CD14-positive monocyte (primary cell): ENCODE measurements at regions not wholly inside any gene's neighbourhood (a gene's known extent, or its start where the extent isn't known, plus 50 kb on each side); places are given as distances from the start of the nearest gene placed in this dataset.

ENCODE experiments used
- DNase-seq, 3 donors: peaks; one replicate each; pipeline ENCODE4 v3.0.0-alpha.2; 2011 to 2022
- H2AFZ ChIP-seq: 2 replicates; pipeline ENCODE4 v1.6.0; 2012; ENCODE audit warnings: mild to moderate bottlenecking, low read depth, low read length, inconsistent platforms; ENCODE audit not compliant: insufficient read depth, poor library complexity, severe bottlenecking
- H3K27ac ChIP-seq, 2 donors: 1 replicate in 1 of 2; 2 replicates in 1 of 2; pipeline ENCODE4 v1.5.1; 2012 to 2013; ENCODE audit warnings: low read length in 2 of 2, control low read depth in 1 of 2, inconsistent platforms in 1 of 2, low read depth in 1 of 2, mild to moderate bottlenecking in 1 of 2
- H3K27me3 ChIP-seq, 2 donors: one replicate each; pipeline versions ENCODE4 v1.6.0 to v1.6.1; 2011 to 2013; ENCODE audit warnings: low read length in 2 of 2; ENCODE audit not compliant: control insufficient read depth in 2 of 2, insufficient read depth in 2 of 2
- H3K36me3 ChIP-seq, 2 donors: replicated peaks in 1 of 2; 1 replicate in 1 of 2; 2 replicates in 1 of 2; pipeline versions ENCODE4 v1.5.1 to v1.6.1; 2012 to 2013; ENCODE audit warnings: low read length in 2 of 2, control low read depth in 1 of 2, inconsistent platforms in 1 of 2, mild to moderate bottlenecking in 1 of 2; ENCODE audit not compliant: insufficient read depth in 2 of 2, control insufficient read depth in 1 of 2
- H3K4me1 ChIP-seq, 2 donors: 1 replicate in 1 of 2; 2 replicates in 1 of 2; pipeline versions ENCODE4 v1.5.1 to v1.6.1; 2012 to 2013; ENCODE audit warnings: low read length in 2 of 2, control low read depth in 1 of 2, inconsistent platforms in 1 of 2, mild to moderate bottlenecking in 1 of 2, moderate library complexity in 1 of 2; ENCODE audit not compliant: insufficient read depth in 2 of 2, control insufficient read depth in 1 of 2
- H3K4me2 ChIP-seq: replicated peaks from 2 replicates; pipeline ENCODE3; 2012; ENCODE audit warnings: low read length, moderate library complexity, mild to moderate bottlenecking; ENCODE audit not compliant: poor library complexity, severe bottlenecking; ENCODE audit errors: extremely low read depth
- H3K4me3 ChIP-seq, 3 experiments: fragments of 200-600 bp in 1 of 3; sonication (generic) in 1 of 3; replicated peaks in 1 of 3; 1 replicate in 2 of 3; 2 replicates in 1 of 3; pipeline ENCODE4 v1.5.1; 2011 to 2013; ENCODE audit warnings: low read length in 3 of 3, mild to moderate bottlenecking in 3 of 3, control low read depth in 2 of 3, low read depth in 2 of 3, inconsistent platforms in 1 of 3, moderate library complexity in 1 of 3
- H3K79me2 ChIP-seq: 2 replicates; pipeline ENCODE4 v1.6.0; 2012; ENCODE audit warnings: mild to moderate bottlenecking, control low read depth, inconsistent platforms, low read length, moderate library complexity; ENCODE audit not compliant: insufficient read depth
- H3K9ac ChIP-seq: 2 replicates; pipeline ENCODE4 v1.6.0; 2017; ENCODE audit warnings: low read length, mild to moderate bottlenecking; ENCODE audit not compliant: insufficient read depth, poor library complexity, severe bottlenecking
- H3K9me3 ChIP-seq, 2 donors: replicated peaks in 1 of 2; 1 replicate in 1 of 2; 2 replicates in 1 of 2; pipeline versions ENCODE4 v1.5.1 to v1.6.1; 2012 to 2013; ENCODE audit warnings: low read length in 2 of 2, control low read depth in 1 of 2; ENCODE audit not compliant: control insufficient read depth in 1 of 2, insufficient read depth in 1 of 2
- H4K20me1 ChIP-seq: 2 replicates; pipeline ENCODE4 v1.6.0; 2012; ENCODE audit warnings: mild to moderate bottlenecking, low read length, control low read depth, moderate library complexity; ENCODE audit not compliant: insufficient read depth
- H3K27ac Mint-ChIP-seq, 7 donors: one replicate each; pipeline ENCODE4 v1.8.0; 2020; ENCODE audit warnings: mild to moderate bottlenecking in 7 of 7, mixed read lengths in 7 of 7, moderate library complexity in 6 of 7, inconsistent platforms in 2 of 7
- H3K27me3 Mint-ChIP-seq, 3 donors: one replicate each; pipeline ENCODE4 v1.8.0; 2021 to 2022; ENCODE audit warnings: low read depth in 3 of 3, mild to moderate bottlenecking in 3 of 3, mixed read lengths in 3 of 3, moderate library complexity in 3 of 3, inconsistent platforms in 1 of 3
- H3K36me3 Mint-ChIP-seq, 2 donors: one replicate each; pipeline ENCODE4 v1.8.0; 2020; ENCODE audit warnings: mixed read lengths in 2 of 2, inconsistent platforms in 1 of 2, mild to moderate bottlenecking in 1 of 2
- H3K4me1 Mint-ChIP-seq: one replicate; pipeline ENCODE4 v1.8.0; 2020; ENCODE audit warnings: mild to moderate bottlenecking, mixed read lengths
- H3K4me3 Mint-ChIP-seq, 2 donors: one replicate each; pipeline ENCODE4 v1.8.0; 2020; ENCODE audit warnings: mild to moderate bottlenecking in 2 of 2, mixed read lengths in 2 of 2, moderate library complexity in 1 of 2
- H3K9me3 Mint-ChIP-seq, 7 donors: one replicate each; pipeline ENCODE4 v1.8.0; 2020 to 2022; ENCODE audit warnings: mixed read lengths in 7 of 7, mild to moderate bottlenecking in 6 of 7, moderate library complexity in 6 of 7, inconsistent platforms in 2 of 7
- WGBS: methylation state at CpG from one replicate; pipeline ENCODE4 v1.1.5; 2013; ENCODE audit warnings: missing lambda C conversion rate; ENCODE audit not compliant: insufficient coverage; 5-methylcytosine and 5-hydroxymethylcytosine counted together
- intact Hi-C, 2 donors: fragments of 100-400 bp; cut with micrococcal nuclease; formaldehyde crosslinking; loops; one replicate each; pipeline versions ENCODE4 v1.15.0 to v1.15.1; 2023
- TF ChIP-seq, protein P1 (sequence below): fragments of 200-600 bp; IDR thresholded peaks from one replicate; pipeline ENCODE4 v1.8.0; 2022; ENCODE audit warnings: antibody characterized with exemption, mild to moderate bottlenecking

GRCh38 chr10:128528167-128528566, 401.9 kb upstream of the MKI67 start:
- no peaks in the 10 kb centered on the region for H3K9me3 ChIP-seq
- no CpG with 5 or more reads among the region's 2 CpGs for WGBS
- TF ChIP-seq, protein P1, sequence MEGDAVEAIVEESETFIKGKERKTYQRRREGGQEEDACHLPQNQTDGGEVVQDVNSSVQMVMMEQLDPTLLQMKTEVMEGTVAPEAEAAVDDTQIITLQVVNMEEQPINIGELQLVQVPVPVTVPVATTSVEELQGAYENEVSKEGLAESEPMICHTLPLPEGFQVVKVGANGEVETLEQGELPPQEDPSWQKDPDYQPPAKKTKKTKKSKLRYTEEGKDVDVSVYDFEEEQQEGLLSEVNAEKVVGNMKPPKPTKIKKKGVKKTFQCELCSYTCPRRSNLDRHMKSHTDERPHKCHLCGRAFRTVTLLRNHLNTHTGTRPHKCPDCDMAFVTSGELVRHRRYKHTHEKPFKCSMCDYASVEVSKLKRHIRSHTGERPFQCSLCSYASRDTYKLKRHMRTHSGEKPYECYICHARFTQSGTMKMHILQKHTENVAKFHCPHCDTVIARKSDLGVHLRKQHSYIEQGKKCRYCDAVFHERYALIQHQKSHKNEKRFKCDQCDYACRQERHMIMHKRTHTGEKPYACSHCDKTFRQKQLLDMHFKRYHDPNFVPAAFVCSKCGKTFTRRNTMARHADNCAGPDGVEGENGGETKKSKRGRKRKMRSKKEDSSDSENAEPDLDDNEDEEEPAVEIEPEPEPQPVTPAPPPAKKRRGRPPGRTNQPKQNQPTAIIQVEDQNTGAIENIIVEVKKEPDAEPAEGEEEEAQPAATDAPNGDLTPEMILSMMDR, result no peak
- H3K36me3 ChIP-seq, result no peaks in the 10 kb centered on the region
- no peak overlapping the region for H3K4me3 ChIP-seq
- H3K27ac Mint-ChIP-seq, result no peak overlapping the region
- intact Hi-C loops, result no loop called here
- no peaks in the 10 kb centered on the region for H3K79me2 ChIP-seq
- H2AFZ ChIP-seq, result no peak overlapping the region
- no peaks in the 10 kb centered on the region for H3K27me3 ChIP-seq
- no peak overlapping the region for H3K4me3 Mint-ChIP-seq
- no peaks in the 10 kb centered on the region for H4K20me1 ChIP-seq
- H3K9me3 Mint-ChIP-seq, result peaks cover 0 to under 1% (median 0%) of the 10 kb centered on the region in 7 donors
- H3K27me3 Mint-ChIP-seq, result peaks cover under 1 to 10% (median 1%) of the 10 kb centered on the region in 3 donors
- no peaks in the 10 kb centered on the region for H3K36me3 Mint-ChIP-seq
- DNase-seq, result no peak
- no peak overlapping the region for H3K27ac ChIP-seq
- no peak overlapping the region for H3K4me2 ChIP-seq
- no peaks in the 10 kb centered on the region for H3K4me1 ChIP-seq
- H3K9ac ChIP-seq, result no peak overlapping the region
- H3K4me1 Mint-ChIP-seq, result no peaks in the 10 kb centered on the region

DNA sequence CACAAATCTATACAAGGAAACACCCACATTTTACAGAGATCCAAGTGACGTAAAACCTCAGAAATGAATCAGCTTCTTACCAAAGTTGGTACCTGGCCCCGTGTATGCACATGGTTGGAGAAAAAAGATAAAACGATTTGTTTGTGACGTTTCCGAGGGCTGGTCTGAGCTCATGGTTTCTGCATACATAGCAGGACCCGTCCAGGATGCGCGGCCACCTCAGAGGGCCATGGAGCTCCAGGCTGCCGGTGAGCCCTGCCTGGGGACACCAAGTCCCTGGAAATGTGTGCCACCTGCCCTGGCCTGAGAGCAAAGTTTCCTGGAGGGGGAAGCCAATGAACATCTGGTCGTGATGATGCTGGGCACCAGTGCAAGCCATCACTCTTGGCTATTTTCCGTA, 402.6 kb upstream of the MKI67 start:
- Mint-ChIP-seq H3K4me1 (no peaks in the 10 kb centered on the region), H3K27me3 (peaks cover 1 to 10% (median 2%) of the 10 kb centered on the region in 3 donors), H3K27ac (no peak overlapping the region), H3K4me3 (no peak overlapping the region), H3K36me3 (no peaks in the 10 kb centered on the region), H3K9me3 (no peaks in the 10 kb centered on the region)
- no peak overlapping the region for H3K27ac ChIP-seq
- intact Hi-C loops, result no loop called here
- H3K27me3 ChIP-seq, result no peaks in the 10 kb centered on the region
- H3K9ac ChIP-seq, result no peak overlapping the region
- DNase-seq, result no peak
- no peak overlapping the region for H3K4me2 ChIP-seq
- no peak overlapping the region for H3K4me3 ChIP-seq
- H2AFZ ChIP-seq, result no peak overlapping the region
- H3K9me3 ChIP-seq, result no peaks in the 10 kb centered on the region
- H3K36me3 ChIP-seq, result no peaks in the 10 kb centered on the region
- TF ChIP-seq, protein P1, result no peak
- H4K20me1 ChIP-seq, result no peaks in the 10 kb centered on the region
- no peaks in the 10 kb centered on the region for H3K4me1 ChIP-seq
- no peaks in the 10 kb centered on the region for H3K79me2 ChIP-seq
- 70% methylated on average over 8 of the region's 11 CpGs for WGBS
